K562 (cell line): ENCODE measurements at regions not wholly inside any gene's neighbourhood (a gene's known extent, or its start where the extent isn't known, plus 50 kb on each side); places are given as distances from the start of the nearest gene placed in this dataset. TPM values are rescaled to one million over a fixed set of nuclear protein-coding genes. Genes with fewer than 3 reads are reported as not detected.

Experiments used
- ATAC-seq: fragments of 200-7000 bp; cut with Tn5 transposase; 3 replicates; pipeline ENCODE4 v1.9.1; 2020; ENCODE audit warnings: moderate library complexity
- BruUV-seq: library from RNA; stranded (reverse); fragments of 400-500 nt; replicated peaks from 2 replicates; lab custom pipeline; 2021; lab: Mats Ljungman, UMichigan
- CTCF ChIA-PET: fragments of 300-600 bp; formaldehyde crosslinking; extraction: SDS; loops from one replicate; lab custom pipeline; 2021; ENCODE audit warnings: low intra/inter-chr PET ratio; lab: Yijun Ruan, JAX
- POLR2A ChIA-PET: fragments of 300-600, 350-650 bp; sonication (Branson Sonifier 250); formaldehyde crosslinking; extraction: SDS; loops from one replicate; lab custom pipeline; 2021; ENCODE audit warnings: antibody characterized with exemption, inconsistent platforms; lab: Yijun Ruan, JAX
- DNase-seq, 4 experiments: peaks; one replicate each; pipeline versions ENCODE4 v3.0.0 to v3.0.0-alpha.2; 2011 to 2018; ENCODE audit warnings: low spot score in 3 of 4, mixed read lengths in 3 of 4; ENCODE audit errors: extremely low read depth in 1 of 4
- FAIRE-seq: peaks from 2 replicates; lab custom pipeline; 2011; peaks lifted over from hg19 to GRCh38; lab: Jason Lieb, UNC
- H2AFZ ChIP-seq: 2 replicates; pipeline ENCODE4 v1.6.0; 2011; ENCODE audit warnings: low read depth, low read length, control low read depth, inconsistent platforms
- H3K27ac ChIP-seq: fragments of 200-600 bp; 3 replicates; pipeline ENCODE4 v1.8.0; 2011; ENCODE audit warnings: low read depth, mild to moderate bottlenecking, control low read depth, inconsistent platforms, low read length, moderate library complexity, mixed read lengths; ENCODE audit errors: extremely low read depth
- H3K27me3 ChIP-seq, 2 experiments: fragments of 300-600 bp in 1 of 2; 2 replicates in 1 of 2; 3 replicates in 1 of 2; pipeline versions ENCODE4 v1.6.0 to v1.8.0; 2011; ENCODE audit warnings: inconsistent platforms in 2 of 2, low read length in 2 of 2, mild to moderate bottlenecking in 1 of 2, mixed read lengths in 1 of 2, moderate library complexity in 1 of 2; ENCODE audit not compliant: control insufficient read depth in 2 of 2, insufficient read depth in 2 of 2
- H3K36me3 ChIP-seq: fragments of 300-600 bp; 3 replicates; pipeline ENCODE4 v1.8.0; 2011; ENCODE audit warnings: mild to moderate bottlenecking, low read length, inconsistent platforms; ENCODE audit not compliant: control insufficient read depth, insufficient read depth
- H3K4me1 ChIP-seq, 2 experiments: fragments of 200-600 bp in 1 of 2; replicated peaks in 1 of 2; 2 replicates in 1 of 2; 3 replicates in 1 of 2; pipeline versions ENCODE4 v1.5.1 to v1.8.0; 2011; ENCODE audit warnings: inconsistent platforms in 2 of 2, low read length in 2 of 2, mild to moderate bottlenecking in 1 of 2, mixed read lengths in 1 of 2, moderate library complexity in 1 of 2; ENCODE audit not compliant: control insufficient read depth in 2 of 2, insufficient read depth in 2 of 2
- H3K4me2 ChIP-seq: 2 replicates; pipeline ENCODE4 v1.6.1; 2011; ENCODE audit warnings: low read length, control low read depth, inconsistent platforms, mixed read lengths; ENCODE audit not compliant: insufficient read depth
- H3K4me3 ChIP-seq: fragments of 200-600 bp; sonication (generic), shearing (Covaris generic); 2 replicates; pipeline ENCODE4 v1.5.1; 2016; ENCODE audit warnings: control low read depth, inconsistent platforms
- H3K79me2 ChIP-seq: fragments of 200-600 bp; 3 replicates; pipeline ENCODE4 v1.8.0; 2011; ENCODE audit warnings: low read length, inconsistent platforms; ENCODE audit not compliant: control insufficient read depth, insufficient read depth
- H3K9ac ChIP-seq, 2 experiments: 2 replicates each; pipeline versions ENCODE4 v1.6.0 to v1.6.1; 2011; ENCODE audit warnings: low read depth in 2 of 2, low read length in 2 of 2, control low read depth in 1 of 2, inconsistent platforms in 1 of 2, mild to moderate bottlenecking in 1 of 2, mixed read lengths in 1 of 2; ENCODE audit not compliant: insufficient read depth in 1 of 2
- H3K9me1 ChIP-seq: one replicate; pipeline ENCODE4 v1.6.0; 2011; ENCODE audit warnings: inconsistent platforms, mild to moderate bottlenecking, low read length, moderate library complexity; ENCODE audit not compliant: control insufficient read depth, insufficient read depth
- H3K9me3 ChIP-seq: replicated peaks from 2 replicates; pipeline ENCODE4 v1.5.1; 2011; ENCODE audit warnings: low read depth, low read length, inconsistent platforms; ENCODE audit not compliant: control insufficient read depth, insufficient read depth
- H4K20me1 ChIP-seq: replicated peaks from 2 replicates; pipeline ENCODE4 v1.6.1; 2011; ENCODE audit warnings: low read length, inconsistent platforms, mixed read lengths; ENCODE audit not compliant: control insufficient read depth, insufficient read depth
- ADNP ChIP-seq: fragments of 200-800 bp; sonication (Bioruptor generic); IDR thresholded peaks from 2 replicates; pipeline ENCODE4 v1.6.1; 2016; ENCODE audit warnings: missing genetic modification characterization, missing compliant biosample characterization
- ELF1 ChIP-seq: fragments of 200-800 bp; sonication (Bioruptor generic); IDR thresholded peaks from 2 replicates; pipeline ENCODE4 v1.6.1; 2016; ENCODE audit warnings: missing genetic modification characterization, missing compliant biosample characterization
- ETV5 ChIP-seq: sonication (generic); formaldehyde crosslinking; IDR thresholded peaks from 2 replicates; pipeline ENCODE4 v1.4.0; 2020; ENCODE audit warnings: low read depth, mild to moderate bottlenecking, missing genetic modification reagents
- HDAC6 ChIP-seq: IDR thresholded peaks from 2 replicates; pipeline ENCODE4 v1.6.1; 2012; ENCODE audit warnings: low read depth, mild to moderate bottlenecking, control low read depth, inconsistent platforms, low read length, moderate library complexity
- WGBS: fragments of 100-300 bp; shearing (Covaris generic); methylation state at CpG from one replicate; pipeline ENCODE4 v1.1.6; 2016; ENCODE audit warnings: low coverage, mixed read lengths; ENCODE audit not compliant: insufficient coverage; ENCODE audit errors: missing lambda C conversion rate; 5-methylcytosine and 5-hydroxymethylcytosine counted together
- in situ Hi-C: fragments of 300-500 bp; cut with MboI; formaldehyde crosslinking; loops from 4 replicates; pipeline ENCODE4 v1.15.0; 2018; ENCODE audit warnings: inconsistent platforms, mixed read lengths
- intact Hi-C: fragments of 100-400 bp; cut with micrococcal nuclease; formaldehyde crosslinking; loops from 2 replicates; pipeline ENCODE4 v1.14.2; 2022
- small RNA-seq: library from RNA; depleted of rRNA; stranded (forward); fragments of <200 nt; gene quantifications from one replicate; pipeline ENCODE3, GENCODE V24; 2014

DNA sequence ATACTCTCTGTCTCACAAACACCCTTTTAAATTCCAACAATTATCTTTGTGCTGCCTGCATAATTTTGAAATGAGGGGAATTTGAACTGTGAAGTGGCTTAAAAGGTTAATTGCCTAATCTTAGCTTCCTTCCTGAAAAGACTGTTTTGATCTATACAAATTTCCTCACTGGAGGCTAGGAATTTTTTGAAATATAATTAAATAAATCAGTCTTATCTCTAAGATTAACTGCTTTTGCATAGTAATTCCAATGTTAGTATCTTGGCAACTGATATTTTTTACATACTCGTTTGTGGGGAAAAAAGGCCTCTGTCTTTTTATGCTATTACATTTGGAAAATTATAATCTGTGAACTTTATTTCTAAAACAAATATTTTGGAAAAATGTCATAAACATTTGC is 498.5 kb downstream of the TMTC2 start:
- TF ChIP-seq ELF1 (tag) (no peak), HDAC6 (no peak), ADNP (no peak), ETV5 (CRISPR knock-in tag) (no peak)
- TF ChIP-seq, all 486 proteins: peak for 0
- Histone ChIP-seq H3K36me3 (no peaks in the 10 kb centered on the region; the same call in 2 of the 3 replicates), H3K9me1 (no peaks in the 10 kb centered on the region), H3K79me2 (no peaks in the 10 kb centered on the region), H2AFZ (no peak overlapping the region), H3K4me2 (no peak overlapping the region), H3K4me1 (no peaks in the 10 kb centered on the region), H4K20me1 (no peaks in the 10 kb centered on the region), H3K27me3 (no peaks in the 10 kb centered on the region), H3K4me3 (no peak overlapping the region), H3K9me3 (no peaks in the 10 kb centered on the region), H3K27ac (no peak overlapping the region), H3K9ac (no peak overlapping the region)
- ATAC-seq (no peak), FAIRE-seq (no peak), DNase-seq (no peak)
- no TSS peak for BruUV-seq
- ChIA-PET POLR2A (no interaction called here), CTCF (no interaction called here)
- intact Hi-C loops (no loop called here), in situ Hi-C loops (no loop called here)
- WGBS: 10% methylated on average over 1 of the region's 1 CpG

Small RNA genes lying in the stretch of these regions (small RNA-seq; reads per million reads assigned to genes)
- not detected for gene RF00334
